ENCODE measurements at regions not wholly inside any gene's neighbourhood (a gene's known extent, or its start where the extent isn't known, plus 50 kb on each side); places are given as distances from the start of the nearest gene placed in this dataset.

GRCh38 chr4:121238461-121238860, 74.3 kb upstream of the TNIP3 start:
- H3K4me2 ChIP-seq (ENCODE audit: low read length): no peak overlapping the region
- H3K36me3 ChIP-seq (ENCODE audit: insufficient read depth, low read length): no peaks in the 10 kb centered on the region
- no peaks in the 10 kb centered on the region for H3K27me3 ChIP-seq (ENCODE audit: insufficient read depth, low read length)
- H3F3A ChIP-seq (ENCODE audit: insufficient read depth, low read length): no peaks in the 10 kb centered on the region
- H2AFZ ChIP-seq (ENCODE audit: low read length): no peak overlapping the region
- H3K9me2 ChIP-seq (ENCODE audit: low read depth, low read length): no peaks in the 10 kb centered on the region
- H3K9ac ChIP-seq (ENCODE audit: low read length): no peak overlapping the region
- no peaks in the 10 kb centered on the region for H3K4me1 ChIP-seq (ENCODE audit: insufficient read depth, low read length, severe bottlenecking)
- H4K20me1 ChIP-seq (ENCODE audit: insufficient read depth, low read length): no peaks in the 10 kb centered on the region
- no peak for TF ChIP-seq EZH2 (IDR thresholded peaks at IDR 0.05; ENCODE audit: borderline replicate concordance, low read length)
- no peak for TF ChIP-seq CTCF (IDR thresholded peaks at IDR 0.05; ENCODE audit: low read length)
- no peak overlapping the region for H3K4me3 ChIP-seq (ENCODE audit: low read depth, low read length, poor library complexity, severe bottlenecking)
- H3K27ac ChIP-seq (ENCODE audit: low read depth, low read length, poor library complexity, severe bottlenecking): no peak overlapping the region
- H3K79me2 ChIP-seq (ENCODE audit: insufficient read depth, low read length): no peaks in the 10 kb centered on the region
- H3K9me3 ChIP-seq (ENCODE audit: low read length): no peaks in the 10 kb centered on the region

- Histone ChIP-seq H3K4me3 (ENCODE audit: low read depth, low read length, poor library complexity, severe bottlenecking) (no peak overlapping the region), H4K20me1 (ENCODE audit: insufficient read depth, low read length) (no peaks in the 10 kb centered on the region), H3K4me2 (ENCODE audit: low read length) (no peak overlapping the region), H3K36me3 (ENCODE audit: insufficient read depth, low read length) (no peaks in the 10 kb centered on the region), H3F3A (ENCODE audit: insufficient read depth, low read length) (no peaks in the 10 kb centered on the region), H3K9me3 (ENCODE audit: low read length) (no peaks in the 10 kb centered on the region), H2AFZ (ENCODE audit: low read length) (no peak overlapping the region), H3K27me3 (ENCODE audit: insufficient read depth, low read length) (no peaks in the 10 kb centered on the region), H3K9ac (ENCODE audit: low read length) (no peak overlapping the region), H3K27ac (ENCODE audit: low read depth, low read length, poor library complexity, severe bottlenecking) (no peak overlapping the region), H3K4me1 (ENCODE audit: insufficient read depth, low read length, severe bottlenecking) (no peaks in the 10 kb centered on the region), H3K79me2 (ENCODE audit: insufficient read depth, low read length) (no peaks in the 10 kb centered on the region), H3K9me2 (ENCODE audit: low read depth, low read length) (no peaks in the 10 kb centered on the region)
- TF ChIP-seq EZH2 (IDR thresholded peaks at IDR 0.05; ENCODE audit: borderline replicate concordance, low read length) (no peak), CTCF (IDR thresholded peaks at IDR 0.05; ENCODE audit: low read length) (no peak)
Measured at GRCh38 chr4:121237069-121237399, 72.9 kb upstream of the TNIP3 start.

- TF ChIP-seq EZH2 (IDR thresholded peaks at IDR 0.05; ENCODE audit: borderline replicate concordance, low read length) (no peak), CTCF (IDR thresholded peaks at IDR 0.05; ENCODE audit: low read length) (no peak)
- H3K9me3 ChIP-seq (ENCODE audit: low read length): no peaks in the 10 kb centered on the region
- no peaks in the 10 kb centered on the region for H3K27me3 ChIP-seq (ENCODE audit: insufficient read depth, low read length)
- no peak overlapping the region for H3K4me3 ChIP-seq (ENCODE audit: low read depth, low read length, poor library complexity, severe bottlenecking)
- H3K9ac ChIP-seq (ENCODE audit: low read length): no peak overlapping the region
- no peaks in the 10 kb centered on the region for H3K9me2 ChIP-seq (ENCODE audit: low read depth, low read length)
- no peaks in the 10 kb centered on the region for H3K36me3 ChIP-seq (ENCODE audit: insufficient read depth, low read length)
- no peak overlapping the region for H3K27ac ChIP-seq (ENCODE audit: low read depth, low read length, poor library complexity, severe bottlenecking)
- no peak overlapping the region for H2AFZ ChIP-seq (ENCODE audit: low read length)
- no peak overlapping the region for H3K4me2 ChIP-seq (ENCODE audit: low read length)
- no peaks in the 10 kb centered on the region for H3K4me1 ChIP-seq (ENCODE audit: insufficient read depth, low read length, severe bottlenecking)
- no peaks in the 10 kb centered on the region for H3F3A ChIP-seq (ENCODE audit: insufficient read depth, low read length)
- no peaks in the 10 kb centered on the region for H4K20me1 ChIP-seq (ENCODE audit: insufficient read depth, low read length)
- no peaks in the 10 kb centered on the region for H3K79me2 ChIP-seq (ENCODE audit: insufficient read depth, low read length)
Measured at GRCh38 chr4:121236353-121237068, 72.4 kb upstream of the TNIP3 start.
